HG03175 (cell line): ENCODE measurements at regions not wholly inside any gene's neighbourhood (a gene's known extent, or its start where the extent isn't known, plus 50 kb on each side); places are given as distances from the start of the nearest gene placed in this dataset.
"Not testable (repeated sequence)": the region's sequence is repeated elsewhere in the genome, so short reads cannot be mapped to it uniquely, and the experiment has no call there.

Experiments used
- ATAC-seq: cut with Tn5 transposase; IDR thresholded peaks from one replicate; pipeline ENCODE4 v1.9.1; 2021; ENCODE audit warnings: mild to moderate bottlenecking, moderate library complexity; ENCODE audit not compliant: unreplicated experiment

DNA sequence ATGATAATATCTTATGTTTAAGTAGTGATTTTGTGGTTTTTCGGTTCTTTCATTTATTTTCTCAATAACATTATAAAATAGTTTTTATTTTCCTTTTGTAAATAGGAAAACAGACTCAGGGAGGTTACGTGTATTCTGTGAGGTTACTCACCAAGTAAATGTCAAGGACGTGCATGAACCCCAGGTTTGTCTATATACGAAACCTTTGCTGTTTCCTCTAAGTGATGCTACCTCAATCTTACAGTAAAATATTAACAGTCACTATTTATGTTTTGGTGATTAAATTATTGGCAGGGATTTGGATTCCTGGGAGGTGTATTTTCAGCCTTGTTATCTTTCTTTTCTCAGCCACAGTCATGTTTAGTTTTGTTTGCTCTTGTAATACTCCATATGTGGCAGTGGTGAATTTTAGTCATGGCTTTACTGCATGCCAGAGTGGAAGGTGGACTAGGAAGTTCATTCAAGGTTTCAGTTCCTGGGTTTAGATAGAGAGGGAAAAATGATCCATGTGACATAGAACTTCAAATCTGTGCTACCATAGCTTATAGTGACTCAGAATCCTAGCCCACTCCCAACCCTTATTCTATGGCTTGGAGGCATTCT is 139.9 kb downstream of the ARL4A start:
- no peak for ATAC-seq

- no peak for ATAC-seq
These were observed 140.5 kb downstream of the ARL4A start for GRCh38 chr7:12827920-12828319.

DNA sequence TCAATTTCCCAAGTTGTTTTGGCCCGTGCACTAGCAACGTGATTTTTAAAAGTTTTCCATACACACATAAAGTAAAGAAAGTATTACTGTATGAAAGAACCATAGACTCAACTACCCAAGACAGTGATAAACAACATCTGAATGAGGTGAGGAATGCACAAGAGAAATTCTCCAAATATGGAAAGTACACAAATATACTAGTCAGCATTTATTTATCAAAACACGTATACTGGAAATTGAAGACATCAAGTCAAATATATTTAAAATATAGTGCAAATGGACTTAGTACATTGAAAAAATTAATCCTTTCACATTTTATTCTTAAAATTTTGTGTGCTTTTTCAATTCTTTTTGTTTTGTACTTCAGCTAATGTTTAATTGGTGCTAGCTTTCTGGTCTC is 143.6 kb downstream of the ARL4A start:
- no peak for ATAC-seq

DNA sequence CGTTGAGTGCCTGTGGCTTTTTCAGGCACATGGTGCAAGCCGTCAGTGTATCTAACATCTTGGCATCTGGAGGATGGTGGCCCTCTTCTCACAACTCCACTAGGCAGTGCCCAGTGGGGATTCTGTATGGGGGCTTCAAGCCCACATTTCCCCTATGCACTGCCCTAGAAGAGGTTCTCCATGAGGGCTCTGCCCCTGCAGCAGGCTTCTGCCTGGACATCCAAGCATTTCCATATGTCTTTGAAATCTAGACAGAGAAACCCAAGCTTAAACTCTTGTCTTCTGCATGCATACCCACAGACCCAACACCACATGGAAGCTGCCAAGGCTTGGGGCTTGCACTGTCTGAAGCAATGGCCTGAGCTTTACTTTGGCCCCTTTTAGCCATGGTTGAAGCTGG is 146.4 kb downstream of the ARL4A start:
- no peak for ATAC-seq

- no peak for ATAC-seq
These were observed 147.3 kb downstream of the ARL4A start for GRCh38 chr7:12834782-12835181.

DNA sequence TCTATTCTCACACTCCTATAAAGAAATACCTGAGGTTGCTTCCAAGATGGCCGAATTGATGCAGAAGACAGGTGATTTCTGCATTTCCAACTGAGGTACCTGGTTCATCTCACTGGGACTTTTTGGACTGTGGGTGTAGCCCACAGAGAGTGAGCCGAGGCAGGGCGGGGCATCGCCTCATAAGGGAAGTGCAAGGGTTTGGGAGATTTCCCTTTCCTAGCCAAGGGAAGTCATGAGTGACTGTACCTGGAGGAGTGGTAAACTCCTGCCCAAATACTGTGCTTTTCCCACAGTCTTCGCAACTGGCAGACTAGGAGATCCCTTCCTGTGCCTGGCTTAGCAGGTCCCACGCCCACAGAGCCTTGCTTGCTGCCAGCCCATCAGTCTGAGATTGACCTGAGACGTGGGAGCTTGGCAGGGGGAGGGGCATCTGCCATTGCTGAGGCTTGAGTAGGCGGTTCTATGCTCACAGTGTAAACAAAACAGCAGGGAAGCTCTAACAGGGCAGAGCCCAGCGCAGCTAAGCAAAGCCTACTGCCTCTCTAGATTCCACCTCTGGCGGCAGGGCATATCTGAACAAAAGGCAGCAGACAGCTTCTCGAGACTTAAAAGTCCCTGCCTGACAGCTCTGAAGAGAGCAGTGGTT is 152.2 kb downstream of the ARL4A start:
- ATAC-seq, result no peak

- not testable (repeated sequence) for ATAC-seq
These were observed 157.3 kb downstream of the ARL4A start for GRCh38 chr7:12844732-12845131.

DNA sequence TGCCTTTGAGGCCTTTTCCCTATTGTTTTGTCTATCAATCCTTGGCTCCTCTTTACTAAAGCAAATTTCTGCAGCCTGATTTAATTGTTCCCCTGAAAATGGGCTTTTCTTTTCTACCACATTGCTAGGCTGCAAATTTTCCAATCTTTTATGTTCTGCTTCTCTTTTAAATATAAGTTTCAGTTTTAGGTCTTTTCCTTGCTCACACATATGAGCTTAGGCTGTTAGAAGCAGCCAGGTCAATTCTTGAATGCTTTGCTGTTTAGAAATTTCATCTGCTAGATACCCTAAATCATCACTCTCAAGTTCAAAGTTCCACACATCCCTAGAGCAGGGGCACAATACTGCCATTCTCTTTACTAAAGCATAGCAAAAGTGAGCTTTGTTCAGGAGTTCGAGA is 159.6 kb downstream of the ARL4A start:
- ATAC-seq, result no peak

DNA sequence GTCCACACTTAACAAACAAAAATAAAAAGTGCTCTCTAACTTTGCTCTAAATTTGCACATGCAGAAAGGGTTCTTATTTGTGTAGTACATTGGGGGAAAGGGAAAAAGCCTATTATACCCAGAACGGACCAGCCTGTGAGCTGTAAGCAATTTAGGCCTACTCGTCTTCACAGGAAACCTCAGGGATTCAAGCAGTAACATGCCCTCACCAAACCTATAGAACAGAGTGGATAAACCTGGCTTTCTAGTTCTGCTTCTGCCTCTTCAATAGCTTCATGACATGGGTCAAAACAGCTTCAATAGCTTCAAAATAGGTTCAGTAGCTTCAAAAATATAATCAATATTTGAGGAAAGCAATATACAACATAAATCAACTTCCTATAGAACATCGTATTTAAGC is 163.7 kb downstream of the ARL4A start:
- no peak for ATAC-seq

DNA sequence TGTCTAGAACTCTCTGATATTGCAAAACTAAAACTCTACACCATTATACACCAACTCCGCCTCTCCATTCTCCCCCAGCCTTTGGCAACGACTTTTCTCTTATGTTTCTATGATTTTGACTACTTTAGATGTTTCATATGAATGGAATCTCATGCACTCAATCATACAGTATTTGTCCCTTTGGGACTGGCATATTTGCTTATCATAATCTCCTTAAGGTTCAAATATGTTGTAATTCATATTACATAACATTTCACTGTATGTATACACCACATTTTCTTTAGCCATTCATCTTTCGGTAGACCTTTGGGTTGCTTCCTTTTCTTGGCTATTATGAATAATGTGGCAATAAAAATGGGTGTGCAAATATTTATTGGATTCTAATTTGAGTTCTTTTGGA is 164.4 kb downstream of the ARL4A start:
- ATAC-seq, result no peak

GRCh38 chr7:12855036-12855435 is 167.6 kb downstream of the ARL4A start:
- no peak for ATAC-seq

GRCh38 chr7:12859761-12860160 is 172.3 kb downstream of the ARL4A start:
- ATAC-seq, result no peak

DNA sequence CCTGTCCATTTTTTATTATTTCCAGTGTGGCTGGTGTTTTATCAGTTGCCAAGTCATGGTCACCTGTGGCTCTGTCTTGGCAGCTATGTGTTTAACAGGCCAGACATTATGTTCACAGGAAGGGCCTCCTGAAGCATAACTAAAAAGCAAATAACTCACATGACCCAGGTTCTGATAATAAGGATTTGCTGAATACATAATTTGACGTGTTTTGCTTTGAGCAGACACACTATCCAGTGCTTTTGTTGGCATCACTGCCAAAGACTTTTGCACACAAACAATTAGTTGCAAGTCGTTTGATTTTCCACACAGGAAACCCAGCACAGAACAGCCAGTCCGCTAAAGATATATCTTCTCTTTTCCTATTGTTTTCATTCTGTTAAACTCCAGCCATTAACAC is 173.6 kb downstream of the ARL4A start:
- ATAC-seq, result no peak

DNA sequence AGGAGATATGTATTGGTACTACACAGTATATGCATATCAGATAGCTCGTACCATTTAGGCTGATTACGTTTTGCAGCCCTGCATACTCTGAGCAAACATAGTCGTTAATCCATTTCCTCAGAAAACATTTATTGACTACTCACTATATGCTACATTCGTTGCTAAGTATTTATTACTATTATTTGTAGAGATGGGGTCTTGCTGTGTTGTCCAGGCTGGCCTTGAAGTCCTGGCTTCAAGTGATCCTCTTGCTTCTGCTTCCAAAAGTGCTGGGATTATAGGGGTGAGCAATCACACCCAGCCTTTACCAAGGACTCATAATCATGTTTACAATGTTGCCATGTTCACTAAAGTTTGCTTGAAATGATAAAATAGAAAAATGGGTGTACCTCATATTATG is 174.7 kb downstream of the ARL4A start:
- ATAC-seq, result no peak

GRCh38 chr7:12864470-12865046 is 177.1 kb downstream of the ARL4A start:
- ATAC-seq, result no peak

- no peak for ATAC-seq
These were observed 178.2 kb downstream of the ARL4A start for GRCh38 chr7:12865593-12865992.

DNA sequence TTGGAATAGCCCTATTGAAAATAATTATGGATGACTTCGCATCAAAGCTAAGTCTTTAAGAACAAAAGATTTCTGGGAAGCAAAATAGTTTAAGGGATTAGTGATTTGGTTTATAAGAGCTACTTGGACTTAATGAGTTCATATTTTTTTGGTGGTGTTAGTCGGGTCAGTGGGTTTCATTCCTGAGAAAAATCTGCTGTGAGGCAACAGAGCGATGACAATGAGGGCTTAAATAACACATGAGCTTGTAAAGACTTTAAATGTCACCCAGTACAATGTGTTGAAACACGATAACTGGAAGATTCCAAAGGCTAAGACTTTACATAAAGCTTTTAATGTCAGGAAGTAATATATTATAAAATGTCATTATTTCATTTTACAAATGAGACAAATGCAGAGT is 178.8 kb downstream of the ARL4A start:
- ATAC-seq, result no peak

- ATAC-seq, result no peak
These were observed 180.6 kb downstream of the ARL4A start for GRCh38 chr7:12868027-12868426.

- no peak for ATAC-seq
These were observed 182.8 kb downstream of the ARL4A start for GRCh38 chr7:12870219-12870618.

DNA sequence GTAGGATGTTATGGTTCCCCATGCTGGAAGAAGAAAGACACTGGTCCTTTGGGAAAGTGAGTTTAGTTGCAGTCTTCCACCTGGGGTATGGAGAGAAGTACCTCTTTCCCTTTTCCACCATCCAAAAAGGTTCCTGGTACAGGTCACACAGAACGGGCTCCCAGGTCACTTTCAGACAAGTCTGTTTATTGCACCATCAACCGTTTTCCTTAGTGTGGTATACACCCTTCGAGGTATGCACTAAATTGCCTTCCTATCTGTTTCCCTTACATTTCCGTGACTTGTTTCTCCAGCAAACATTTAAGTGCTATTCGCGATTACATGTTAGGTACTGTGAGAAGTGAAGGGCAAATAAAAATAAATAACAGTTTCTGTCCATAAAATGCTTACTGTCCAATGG is 185.1 kb downstream of the ARL4A start:
- ATAC-seq, result no peak

GRCh38 chr7:12873571-12873970 is 186.1 kb downstream of the ARL4A start:
- ATAC-seq, result no peak

- ATAC-seq, result no peak
These were observed 191.7 kb downstream of the ARL4A start for GRCh38 chr7:12879139-12879538.

DNA sequence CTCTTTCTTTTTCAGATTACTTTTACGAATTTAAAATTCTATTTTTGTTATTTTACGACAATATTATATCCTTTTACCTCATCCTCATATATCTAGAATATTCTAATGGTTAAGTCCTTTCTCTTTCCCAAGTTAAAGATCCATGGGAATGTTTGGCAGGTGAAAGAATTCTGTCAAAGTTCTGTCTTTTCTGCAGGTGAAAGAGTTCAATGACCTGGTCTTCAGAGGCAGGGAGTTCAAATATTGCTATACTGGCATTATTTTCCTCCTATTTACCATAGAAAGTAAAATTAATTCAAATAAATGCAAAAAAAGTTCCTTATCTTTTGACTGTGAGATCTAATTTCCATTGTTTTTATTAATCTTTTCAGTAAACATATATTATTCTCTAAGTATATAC is 194.3 kb downstream of the ARL4A start:
- no peak for ATAC-seq
